H1 (cell line): ENCODE measurements at regions not wholly inside any gene's neighbourhood (a gene's known extent, or its start where the extent isn't known, plus 50 kb on each side); places are given as distances from the start of the nearest gene placed in this dataset.

Experiments
- CTCF ChIA-PET: fragments of 300-600 bp; sonication (Branson Sonifier 250); formaldehyde crosslinking; loops from one replicate; lab custom pipeline; 2021; ENCODE audit not compliant: partially characterized antibody; lab: Charles Lee
- POLR2A ChIA-PET: fragments of 300-600 bp; sonication (Branson Sonifier 250); formaldehyde crosslinking; loops from one replicate; lab custom pipeline; 2021; ENCODE audit warnings: inconsistent platforms; ENCODE audit not compliant: partially characterized antibody; lab: Charles Lee
- DNase-seq, 2 experiments: peaks; one replicate each; pipeline versions ENCODE4 v3.0.0 to v3.0.0-alpha.2; 2010 to 2022; ENCODE audit warnings: low spot score in 2 of 2, low read depth in 1 of 2, mixed read lengths in 1 of 2
- FAIRE-seq: peaks from 2 replicates; lab custom pipeline; 2011; peaks lifted over from hg19 to GRCh38; lab: Jason Lieb, UNC
- H2AFZ ChIP-seq: 2 replicates; pipeline ENCODE4 v1.8.1; 2012; ENCODE audit warnings: low read length, inconsistent platforms
- H2AK5ac ChIP-seq: 2 replicates; pipeline ENCODE4 v1.6.1; 2013; ENCODE audit warnings: low read depth, low read length
- H2BK120ac ChIP-seq: replicated peaks from 2 replicates; pipeline ENCODE3; 2013; ENCODE audit warnings: low read depth, low read length, inconsistent platforms
- H2BK12ac ChIP-seq: 2 replicates; pipeline ENCODE4 v1.6.1; 2013; ENCODE audit warnings: low read depth, low read length
- H2BK15ac ChIP-seq: 2 replicates; pipeline ENCODE4 v1.6.1; 2013; ENCODE audit warnings: low read length
- H2BK20ac ChIP-seq: 2 replicates; pipeline ENCODE4 v1.6.1; 2013; ENCODE audit warnings: low read length
- H2BK5ac ChIP-seq: 2 replicates; pipeline ENCODE4 v1.6.1; 2013; ENCODE audit warnings: low read depth, low read length
- H3K14ac ChIP-seq: 2 replicates; pipeline ENCODE4 v1.6.1; 2013; ENCODE audit warnings: inconsistent platforms; ENCODE audit not compliant: insufficient read length
- H3K18ac ChIP-seq: 2 replicates; pipeline ENCODE4 v1.6.1; 2013; ENCODE audit warnings: low read length; ENCODE audit errors: extremely low read depth
- H3K23ac ChIP-seq: 2 replicates; pipeline ENCODE4 v1.6.1; 2013; ENCODE audit warnings: inconsistent platforms; ENCODE audit not compliant: insufficient read length
- H3K23me2 ChIP-seq: 2 replicates; pipeline ENCODE4 v1.6.1; 2013; ENCODE audit warnings: low read depth, low read length
- H3K27ac ChIP-seq: 2 replicates; pipeline ENCODE4 v1.6.1; 2011; ENCODE audit warnings: low read depth, low read length, inconsistent platforms
- H3K27me3 ChIP-seq, 4 experiments: replicated peaks in 1 of 4; 1 replicate in 1 of 4; 2 replicates in 3 of 4; pipeline versions ENCODE4 v1.6.1 to v1.8.1; 2011 to 2013; ENCODE audit warnings: low read length in 3 of 4, mild to moderate bottlenecking in 3 of 4, inconsistent platforms in 2 of 4, mixed read lengths in 2 of 4, moderate library complexity in 1 of 4; ENCODE audit not compliant: control insufficient read depth in 3 of 4, insufficient read depth in 3 of 4; ENCODE audit errors: extremely low read depth in 1 of 4
- H3K36me3 ChIP-seq, 4 experiments: 2 replicates each; pipeline versions ENCODE4 v1.6.1 to v1.8.1; 2011 to 2013; ENCODE audit warnings: mild to moderate bottlenecking in 4 of 4, low read length in 3 of 4, moderate library complexity in 2 of 4, control low read depth in 1 of 4, inconsistent platforms in 1 of 4; ENCODE audit not compliant: insufficient read depth in 4 of 4, control insufficient read depth in 2 of 4
- H3K4ac ChIP-seq: replicated peaks from 2 replicates; pipeline ENCODE3; 2013; ENCODE audit warnings: low read length, low read depth, mixed read lengths, inconsistent platforms; ENCODE audit not compliant: insufficient read length
- H3K4me1 ChIP-seq, 4 experiments: replicated peaks in 1 of 4; 1 replicate in 1 of 4; 2 replicates in 3 of 4; pipeline versions ENCODE4 v1.6.1 to v1.8.1; 2011 to 2013; ENCODE audit warnings: low read length in 3 of 4, inconsistent platforms in 2 of 4, mixed read lengths in 1 of 4; ENCODE audit not compliant: insufficient read depth in 4 of 4, control insufficient read depth in 3 of 4
- H3K4me2 ChIP-seq, 2 experiments: 2 replicates each; pipeline versions ENCODE4 v1.6.1 to v1.8.1; 2011 to 2013; ENCODE audit warnings: low read depth in 2 of 2, low read length in 2 of 2, control low read depth in 1 of 2, inconsistent platforms in 1 of 2, mild to moderate bottlenecking in 1 of 2; ENCODE audit not compliant: insufficient read depth in 1 of 2
- H3K4me3 ChIP-seq, 4 experiments: fragments of 200-600, 300-600 bp in 1 of 4; sonication (generic), shearing (Covaris generic), sonication (Bioruptor Twin) in 1 of 4; 2 replicates each; pipeline versions ENCODE4 v1.5.1 to v1.8.1; 2011 to 2016; ENCODE audit warnings: low read length in 4 of 4, low read depth in 3 of 4, control low read depth in 2 of 4, inconsistent platforms in 2 of 4, mild to moderate bottlenecking in 2 of 4, mixed read lengths in 1 of 4, moderate library complexity in 1 of 4; ENCODE audit not compliant: insufficient read depth in 2 of 4; ENCODE audit errors: extremely low read depth in 1 of 4
- H3K56ac ChIP-seq: replicated peaks from 2 replicates; pipeline ENCODE3; 2013; ENCODE audit warnings: low read depth, mild to moderate bottlenecking, mixed read lengths, low read length, inconsistent platforms; ENCODE audit not compliant: insufficient read length
- H3K79me1 ChIP-seq: 2 replicates; pipeline ENCODE4 v1.6.1; 2013; ENCODE audit warnings: low read depth, low read length, control low read depth
- H3K79me2 ChIP-seq, 2 experiments: 2 replicates each; pipeline versions ENCODE4 v1.6.1 to v1.8.1; 2012 to 2013; ENCODE audit warnings: low read length in 2 of 2, mild to moderate bottlenecking in 2 of 2, inconsistent platforms in 1 of 2; ENCODE audit not compliant: insufficient read depth in 2 of 2, control insufficient read depth in 1 of 2
- H3K9ac ChIP-seq, 4 experiments: replicated peaks in 1 of 4; 1 replicate in 1 of 4; 2 replicates in 3 of 4; pipeline versions ENCODE4 v1.6.1 to v1.8.1; 2011 to 2013; ENCODE audit warnings: low read depth in 3 of 4, low read length in 3 of 4, control low read depth in 2 of 4, mild to moderate bottlenecking in 2 of 4, moderate library complexity in 2 of 4, inconsistent platforms in 1 of 4; ENCODE audit errors: extremely low read depth in 1 of 4
- H3K9me3 ChIP-seq, 2 experiments: 2 replicates each; pipeline versions ENCODE4 v1.6.1 to v1.8.1; 2012 to 2013; ENCODE audit warnings: mild to moderate bottlenecking in 2 of 2, moderate library complexity in 2 of 2, control low read depth in 1 of 2, inconsistent platforms in 1 of 2, low read depth in 1 of 2, low read length in 1 of 2, mixed read lengths in 1 of 2; ENCODE audit not compliant: insufficient read depth in 2 of 2
- H4K20me1 ChIP-seq, 2 experiments: replicated peaks in 1 of 2; 2 replicates each; pipeline versions ENCODE3 to v1.8.1; 2011 to 2013; ENCODE audit warnings: inconsistent platforms in 2 of 2, low read length in 2 of 2, mild to moderate bottlenecking in 1 of 2; ENCODE audit not compliant: insufficient read depth in 2 of 2, control insufficient read depth in 1 of 2
- H4K5ac ChIP-seq: 2 replicates; pipeline ENCODE4 v1.6.1; 2013; ENCODE audit warnings: low read length, low read depth, mixed read lengths, inconsistent platforms; ENCODE audit not compliant: insufficient read length
- H4K8ac ChIP-seq: 2 replicates; pipeline ENCODE4 v1.8.0; 2013; ENCODE audit warnings: mild to moderate bottlenecking, moderate library complexity, low read length, inconsistent platforms; ENCODE audit not compliant: insufficient read depth; ENCODE audit errors: extremely low read depth
- H4K91ac ChIP-seq: replicated peaks from 2 replicates; pipeline ENCODE3; 2013; ENCODE audit warnings: low read length, mixed read lengths, inconsistent platforms; ENCODE audit not compliant: insufficient read length
- CHD1 ChIP-seq: IDR thresholded peaks from 2 replicates; pipeline ENCODE4 v1.6.1; 2012; ENCODE audit warnings: low read depth, low read length, improper control_type of control experiment
- CREB1 ChIP-seq: IDR thresholded peaks from 2 replicates; pipeline ENCODE4 v1.6.1; 2012; ENCODE audit warnings: inconsistent platforms
- RFX5 ChIP-seq: IDR thresholded peaks from 2 replicates; pipeline ENCODE4 v1.6.1; 2011; ENCODE audit warnings: low read depth, low read length, improper control_type of control experiment, borderline replicate concordance
- SP4 ChIP-seq: IDR thresholded peaks from 2 replicates; pipeline ENCODE4 v1.6.1; 2012; ENCODE audit warnings: low read length, inconsistent platforms
- TCF12 ChIP-seq: IDR thresholded peaks from 2 replicates; pipeline ENCODE4 v1.6.1; 2011; ENCODE audit warnings: low read depth, mild to moderate bottlenecking, low read length
- WGBS, 2 experiments: shearing (Covaris generic) in 1 of 2; methylation state at CpG; one replicate each; pipeline versions ENCODE4 v1.1.6 to v1.1.7; 2013 to 2015; ENCODE audit warnings: low lambda C conversion rate in 2 of 2, mixed read lengths in 2 of 2, inconsistent platforms in 1 of 2, low coverage in 1 of 2, missing lambda C conversion rate in 1 of 2; ENCODE audit not compliant: insufficient replicate concordance in 2 of 2, insufficient coverage in 1 of 2, insufficient read length in 1 of 2; ENCODE audit errors: extremely low coverage in 1 of 2, missing lambda C conversion rate in 1 of 2; 5-methylcytosine and 5-hydroxymethylcytosine counted together

DNA sequence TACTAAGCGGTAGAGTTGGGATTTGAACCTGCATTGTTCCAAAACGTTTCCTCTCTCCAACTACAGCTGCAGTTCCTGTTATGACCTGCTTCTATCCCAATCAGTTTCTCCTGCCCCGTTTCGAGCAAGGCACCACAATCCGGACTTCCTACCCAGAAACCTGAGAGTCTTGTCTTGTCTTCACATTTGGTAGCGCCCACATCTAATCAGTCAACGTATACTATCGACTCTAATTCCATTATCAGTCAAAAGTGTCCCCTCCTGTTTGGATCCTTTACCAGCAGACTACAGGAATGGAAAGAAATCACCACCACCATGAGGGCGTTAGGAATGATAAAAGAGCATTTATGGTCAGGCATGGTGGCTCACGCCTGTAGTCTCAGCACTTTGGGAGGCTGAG is 124.6 kb downstream of the AXIN2 start:
- Histone ChIP-seq H3K4me2 (no peak overlapping the region), H3K36me3 (no peaks in the 10 kb centered on the region), H3K79me1 (no peaks in the 10 kb centered on the region), H3K23ac (no peak overlapping the region), H3K4ac (no peak overlapping the region), H3K4me3 (no peak overlapping the region), H3K9ac (no peak overlapping the region), H4K8ac (no peak overlapping the region), H3K27ac (no peak overlapping the region), H2AFZ (no peak overlapping the region), H4K91ac (no peak overlapping the region), H3K79me2 (no peaks in the 10 kb centered on the region), H3K27me3 (no peaks in the 10 kb centered on the region), H2BK20ac (no peak overlapping the region), H3K4me1 (no peaks in the 10 kb centered on the region; a peak in 1 of 7 replicates), H2BK12ac (no peak overlapping the region), H3K14ac (no peak overlapping the region), H2BK15ac (no peak overlapping the region), H2AK5ac (no peak overlapping the region), H4K20me1 (no peaks in the 10 kb centered on the region), H3K56ac (no peak overlapping the region), H3K9me3 (peaks cover 6% of the 10 kb centered on the region in 2 experiments; a peak in 2 of 4 replicates), H4K5ac (no peak overlapping the region), H3K18ac (no peak overlapping the region), H3K23me2 (no peaks in the 10 kb centered on the region), H2BK120ac (no peak overlapping the region), H2BK5ac (no peak overlapping the region)
- POLR2A ChIA-PET: no interaction called here
- 94% methylated on average over 10 of the region's 10 CpGs; no CpG with 5 or more reads in 1 of the 2 experiments for WGBS, 2 experiments
- FAIRE-seq: no peak
- CTCF ChIA-PET: interaction anchor here (1.5 kb wide), 1 partner anchor 19 kb away, joined by 3 read pairs; no protein-coding TSS in a partner anchor
- no peak for DNase-seq
- no peak for TF ChIP-seq TCF12
- no peak for TF ChIP-seq RFX5
- TF ChIP-seq CREB1: no peak
- TF ChIP-seq SP4: no peak
- no peak for TF ChIP-seq CHD1
